NCI-H2081 treated with DMSO at 0.1 percent for 48 hours (cell line): ENCODE measurements at regions not wholly inside any gene's neighbourhood (a gene's known extent, or its start where the extent isn't known, plus 50 kb on each side); places are given as distances from the start of the nearest gene placed in this dataset.

Experiments
- DNase-seq: peaks from one replicate; lab custom pipeline; 2025; lab: John Stamatoyannopoulos, UW

DNA sequence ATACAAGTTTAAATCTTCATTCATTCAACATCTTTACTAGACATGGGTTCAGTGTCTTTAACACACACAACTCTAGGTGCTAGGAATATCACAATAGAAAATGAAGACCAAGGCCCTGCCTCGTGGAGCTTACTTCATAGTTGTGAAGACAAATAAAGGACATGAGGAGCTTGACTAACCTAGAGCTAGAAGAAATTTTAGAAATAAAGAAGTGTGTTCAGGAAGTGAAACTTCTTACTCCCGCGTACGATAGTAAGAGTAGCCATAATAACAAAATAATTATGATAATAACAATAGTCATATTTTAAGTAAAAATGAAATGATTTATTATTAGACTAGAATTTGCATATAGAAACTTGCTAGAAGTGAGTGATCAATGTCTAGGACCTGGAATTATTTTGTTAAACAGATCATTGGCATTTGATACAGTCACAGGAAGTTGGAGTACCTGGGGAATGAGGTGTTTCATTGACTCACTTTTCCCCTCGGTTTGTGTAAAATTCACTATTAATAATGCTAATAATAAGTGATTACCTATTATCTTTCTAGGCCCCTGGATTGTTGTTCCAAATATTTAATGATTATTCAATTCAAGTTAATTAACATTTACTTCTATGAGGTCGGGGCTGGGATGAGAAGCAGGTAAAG, 331.3 kb downstream of the NSG2 start:
- DNase-seq: no peak

GRCh38 chr5:174378121-174378874, 332.8 kb downstream of the NSG2 start:
- no peak for DNase-seq

- no peak for DNase-seq
Observed at GRCh38 chr5:174380311-174380710, 334.8 kb downstream of the NSG2 start.

GRCh38 chr5:174381241-174381640, 335.7 kb downstream of the NSG2 start:
- no peak for DNase-seq

- DNase-seq: no peak
Observed at GRCh38 chr5:174383210-174384167, 338.0 kb downstream of the NSG2 start.

DNA sequence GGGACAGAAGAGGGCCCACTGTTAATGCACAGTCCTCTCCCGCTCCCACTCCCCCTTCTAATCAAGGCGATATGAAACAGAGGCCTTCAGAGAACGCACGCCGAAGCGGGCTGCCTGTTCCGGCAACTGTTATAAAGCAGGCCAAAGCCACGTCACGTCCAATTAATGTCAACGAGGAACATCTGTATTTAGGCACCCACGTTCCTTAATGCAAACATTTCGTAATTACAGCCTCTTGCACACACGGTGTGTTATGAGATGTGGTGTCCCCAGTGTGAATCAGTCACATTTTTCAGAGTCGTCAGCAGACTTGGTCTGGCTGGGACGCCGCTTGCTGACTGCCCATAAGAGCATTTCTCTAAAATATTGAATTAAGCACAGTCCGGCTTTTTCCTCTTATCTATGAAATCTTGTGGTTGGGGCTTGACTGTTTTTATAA, 339.0 kb downstream of the NSG2 start:
- DNase-seq: no peak

- no peak for DNase-seq
Observed at GRCh38 chr5:174386306-174386705, 338.1 kb upstream of the MSX2 start.

GRCh38 chr5:174386846-174387245, 337.5 kb upstream of the MSX2 start:
- no peak for DNase-seq

DNA sequence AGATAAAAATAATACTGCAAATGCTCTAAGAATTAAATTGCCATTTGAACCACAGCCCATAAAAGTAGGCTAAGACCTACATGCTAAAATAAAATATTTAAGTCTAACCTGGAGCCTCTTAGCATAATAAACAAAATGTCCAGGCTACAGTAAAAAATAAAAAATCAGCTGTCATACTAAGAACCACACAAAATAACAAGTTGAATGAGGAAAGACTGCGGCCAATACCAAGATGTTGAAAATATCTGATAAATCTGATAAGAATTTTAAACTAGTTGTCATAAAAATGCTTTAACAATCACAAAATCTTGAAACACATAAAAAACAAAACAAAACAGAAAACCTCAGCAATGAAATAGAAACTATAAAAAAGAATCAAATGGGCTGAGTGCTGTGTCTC, 336.9 kb upstream of the MSX2 start:
- no peak for DNase-seq

DNA sequence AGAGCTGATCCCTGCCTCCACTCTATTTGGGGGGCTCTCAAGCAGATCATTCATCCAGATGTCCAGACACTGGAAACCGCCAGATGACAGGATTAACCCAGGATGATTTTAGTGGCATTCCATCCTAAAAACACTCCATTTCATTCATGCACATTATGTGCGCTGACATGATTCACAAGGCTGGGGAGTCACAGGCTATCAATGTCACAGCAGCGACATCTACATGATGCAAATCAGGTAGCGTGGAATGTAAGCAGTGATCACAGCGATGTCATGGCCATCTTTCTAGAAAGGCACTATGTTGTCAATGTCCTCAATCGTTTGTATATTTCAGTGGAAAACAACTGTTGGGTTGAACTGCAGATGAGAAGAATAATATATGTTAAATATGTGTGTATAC, 331.5 kb upstream of the MSX2 start:
- no peak for DNase-seq

- no peak for DNase-seq
Observed at GRCh38 chr5:174396541-174396940, 327.8 kb upstream of the MSX2 start.

DNA sequence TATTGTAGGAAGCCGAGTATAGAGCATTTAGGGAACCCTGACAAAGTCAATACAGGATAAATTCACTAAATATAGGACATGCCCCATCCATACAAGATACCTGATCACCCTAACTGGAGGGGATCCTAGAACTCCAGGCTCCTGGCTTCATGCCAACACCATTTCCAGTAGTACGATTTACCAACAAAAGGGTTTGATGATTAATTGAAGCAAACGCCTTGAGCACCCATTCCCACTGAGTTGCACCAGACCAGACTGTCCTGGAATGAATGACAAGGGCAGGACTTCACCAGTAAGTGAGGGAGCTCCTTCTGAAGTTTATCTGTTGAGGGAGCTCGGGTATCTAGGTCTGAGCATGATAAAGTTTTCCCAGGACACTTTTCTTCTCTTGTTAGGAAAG, 327.2 kb upstream of the MSX2 start:
- no peak for DNase-seq

DNA sequence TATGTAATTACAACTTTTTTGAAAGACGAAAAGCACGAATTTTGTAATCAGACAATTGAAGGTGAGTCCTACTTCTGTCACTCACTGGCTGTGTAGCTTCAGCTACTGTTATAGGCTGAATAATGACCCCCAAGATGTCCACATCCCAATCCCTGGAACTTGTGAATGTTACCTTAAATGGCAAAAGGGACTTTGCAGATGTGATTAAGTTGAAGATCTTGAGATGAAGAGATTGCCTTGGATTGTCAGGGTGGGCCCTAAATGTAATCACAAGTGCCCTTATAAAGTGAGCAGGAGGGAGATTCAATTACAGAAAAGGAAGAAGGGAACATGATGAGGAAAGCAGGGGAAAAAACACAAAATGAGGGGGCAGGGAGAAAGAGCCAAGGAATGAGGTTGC, 326.2 kb upstream of the MSX2 start:
- DNase-seq: no peak

DNA sequence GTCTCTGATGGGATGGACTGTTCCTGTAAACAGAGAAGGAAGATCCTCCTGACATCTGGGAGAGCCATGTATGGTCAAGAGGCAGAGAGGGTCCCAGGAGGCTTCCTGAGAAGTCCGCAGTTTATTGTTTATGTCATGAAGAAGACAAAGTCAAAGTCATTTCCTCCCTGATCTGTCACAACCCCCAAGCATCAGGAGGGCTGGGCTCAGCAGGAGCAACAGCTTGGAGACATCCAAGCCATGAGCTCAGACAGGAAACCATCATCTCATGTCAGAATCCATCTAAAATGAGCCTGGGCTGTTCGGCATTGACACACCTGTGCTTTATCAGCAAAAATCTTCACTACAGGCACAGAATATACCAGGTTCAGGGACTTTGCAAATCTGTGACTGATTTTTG, 325.0 kb upstream of the MSX2 start:
- no peak for DNase-seq

- no peak for DNase-seq
Observed at GRCh38 chr5:174400461-174400860, 323.9 kb upstream of the MSX2 start.

DNA sequence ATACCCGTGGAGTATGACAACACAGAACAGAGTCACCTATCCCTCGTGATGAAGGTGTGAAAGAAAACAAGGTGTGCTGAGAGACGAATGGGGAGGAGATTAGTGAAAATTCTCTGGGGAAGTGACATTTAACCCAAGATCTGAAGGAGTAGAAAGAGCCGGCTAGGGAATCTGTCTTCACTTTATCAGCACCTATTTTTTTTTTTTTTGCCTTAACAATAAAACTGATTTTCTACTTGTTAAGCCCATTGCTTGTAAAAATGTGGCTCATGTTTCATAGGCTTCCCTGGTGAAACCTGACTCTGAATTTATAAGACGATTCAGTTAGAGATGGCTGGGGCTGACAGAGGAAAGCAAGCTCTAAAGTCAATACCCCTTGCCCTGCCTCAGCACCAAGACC, 322.6 kb upstream of the MSX2 start:
- no peak for DNase-seq

DNA sequence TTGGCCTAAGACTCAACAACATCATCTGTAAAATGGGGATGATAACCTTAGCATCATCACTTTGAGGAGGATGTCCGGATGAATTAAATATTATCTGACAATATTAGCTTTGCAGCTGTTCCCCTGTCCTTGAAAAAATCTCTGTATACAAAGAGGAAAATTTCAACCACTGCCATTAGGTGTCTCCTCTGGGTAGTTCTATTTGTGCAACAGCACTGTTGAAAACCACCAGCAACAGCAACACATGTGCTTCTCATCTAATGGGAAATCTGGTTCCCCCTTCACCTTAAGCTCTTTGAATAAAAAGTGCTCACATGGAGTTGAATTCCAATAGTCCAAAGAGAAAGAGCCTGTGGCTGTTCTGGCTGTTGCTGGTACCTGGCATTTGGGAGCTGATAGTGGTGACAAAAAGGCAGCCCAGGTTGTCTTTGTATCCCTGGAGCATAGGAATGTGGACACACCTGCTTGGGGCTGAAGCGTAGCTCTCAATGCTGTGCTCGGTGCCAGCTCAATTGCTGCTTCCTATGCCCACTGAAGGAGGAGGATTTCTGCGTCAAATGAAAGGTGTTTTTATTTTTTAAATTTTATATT, 322.1 kb upstream of the MSX2 start:
- no peak for DNase-seq

DNA sequence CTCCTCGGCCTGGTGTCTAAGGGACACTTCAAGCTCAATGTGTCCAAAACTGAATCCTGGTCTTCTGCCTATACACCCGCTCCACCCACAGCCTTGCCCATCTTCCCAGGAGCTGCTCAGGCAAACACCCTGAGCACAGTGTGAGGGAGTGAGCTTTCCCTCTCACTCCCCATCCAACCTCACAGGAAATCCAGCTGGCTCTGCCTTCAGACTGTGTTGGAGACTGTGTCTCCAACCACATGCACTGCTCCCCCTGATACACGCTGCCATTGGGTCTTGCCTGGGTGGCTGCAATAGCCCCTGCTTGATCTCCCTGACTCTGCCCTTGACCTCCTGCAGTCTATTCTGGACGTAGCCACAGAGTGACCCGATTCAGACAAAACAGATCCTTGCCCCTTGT, 319.5 kb upstream of the MSX2 start:
- no peak for DNase-seq

GRCh38 chr5:174409070-174409469, 315.3 kb upstream of the MSX2 start:
- DNase-seq: no peak

DNA sequence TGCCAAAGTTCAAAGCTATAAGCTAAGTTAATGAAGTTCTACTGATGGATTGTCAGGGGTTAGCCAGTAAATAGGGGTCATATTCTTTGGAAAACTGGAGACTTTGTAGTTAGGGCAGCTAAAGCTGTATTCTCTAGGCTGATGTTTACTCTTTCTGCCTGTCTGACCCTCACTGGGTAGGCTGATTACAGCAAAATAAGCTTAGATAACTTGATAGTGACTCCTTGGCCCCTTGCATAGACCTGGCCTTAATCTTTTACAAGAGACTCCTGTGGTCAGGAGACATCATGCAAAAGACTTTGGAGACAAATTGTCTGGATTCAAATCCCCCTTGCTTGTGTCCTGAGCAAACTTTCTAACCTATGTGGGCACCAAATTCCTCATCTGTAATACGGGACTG, 314.4 kb upstream of the MSX2 start:
- no peak for DNase-seq

DNA sequence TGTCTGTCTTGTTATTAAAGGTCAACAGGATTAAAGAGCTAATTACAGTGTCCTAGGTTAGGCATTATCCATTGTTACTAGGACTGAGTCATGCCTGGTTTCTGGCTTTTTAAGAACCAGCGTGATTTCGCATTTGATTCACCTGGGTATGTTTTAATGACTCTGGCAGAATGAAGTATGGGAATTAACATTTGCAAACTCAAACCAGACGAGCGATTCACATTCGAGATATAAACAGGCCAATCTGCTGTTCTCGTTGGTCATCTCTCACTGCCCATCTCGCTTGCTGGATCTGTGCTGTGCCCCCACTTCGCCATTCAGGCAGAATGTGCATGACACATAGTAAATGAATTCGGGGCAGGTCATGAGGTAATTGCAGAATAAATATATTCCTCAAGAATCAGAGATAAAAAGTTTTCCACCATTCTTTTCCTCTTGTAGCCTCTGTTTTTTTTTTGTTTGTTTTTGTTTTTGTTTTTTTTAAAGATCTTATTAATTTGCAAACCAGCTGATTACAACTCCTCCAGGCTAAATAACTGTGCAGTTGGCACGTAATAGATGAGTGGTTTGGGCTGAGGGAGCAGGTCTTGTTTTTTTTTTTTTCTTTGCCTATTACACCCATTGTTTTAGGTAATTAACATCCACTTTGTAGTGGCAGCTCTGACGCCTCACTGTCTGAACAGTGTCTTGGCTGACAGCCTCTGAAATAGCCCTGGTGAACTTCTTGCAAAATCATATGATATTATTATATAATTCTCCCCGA, 313.5 kb upstream of the MSX2 start:
- DNase-seq: no peak

GRCh38 chr5:174411479-174411819, 312.9 kb upstream of the MSX2 start:
- DNase-seq: no peak
